NCI-H2227 (cell line): ENCODE measurements at regions not wholly inside any gene's neighbourhood (a gene's known extent, or its start where the extent isn't known, plus 50 kb on each side); places are given as distances from the start of the nearest gene placed in this dataset.

Experiments used
- DNase-seq: peaks from one replicate; lab custom pipeline; 2025; ENCODE audit not compliant: unreplicated experiment; lab: John Stamatoyannopoulos, UW

DNA sequence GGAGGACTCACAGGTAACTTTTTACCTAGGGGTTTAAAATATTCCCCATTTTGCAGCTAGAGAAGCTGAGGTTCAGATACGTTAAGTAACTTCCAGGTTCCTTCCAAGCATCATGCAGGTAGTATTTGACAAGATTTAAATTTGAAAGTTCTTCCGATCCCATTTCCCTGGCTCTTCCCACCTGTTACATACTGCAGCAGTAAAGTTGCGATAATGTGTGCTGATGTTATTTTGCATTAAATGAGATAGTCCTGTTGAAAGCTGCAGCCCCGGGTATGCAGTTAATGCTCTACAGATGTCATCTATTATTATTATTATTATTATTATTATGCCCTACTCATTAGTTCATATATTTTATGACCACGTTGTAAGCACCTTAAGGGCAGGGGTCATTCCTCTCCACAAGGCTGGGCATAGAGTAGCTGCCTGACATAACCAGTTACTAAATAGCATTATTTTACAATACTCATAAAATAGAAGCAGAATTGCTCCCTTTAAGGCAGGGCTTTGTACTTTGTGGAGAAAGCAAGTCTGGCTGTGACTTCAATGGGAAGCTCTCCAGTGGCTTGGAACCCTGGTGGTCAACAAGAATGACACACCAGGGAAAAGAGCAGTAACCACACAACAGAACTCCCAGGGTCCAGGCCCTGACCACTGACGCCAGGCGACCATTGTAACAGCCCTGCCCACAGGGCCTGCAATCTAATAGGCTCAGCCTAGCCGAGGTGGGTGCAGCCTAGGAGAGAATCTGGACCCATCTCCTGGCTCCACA lies 90.8 kb upstream of the CALM2 start:
- DNase-seq: no peak

DNA sequence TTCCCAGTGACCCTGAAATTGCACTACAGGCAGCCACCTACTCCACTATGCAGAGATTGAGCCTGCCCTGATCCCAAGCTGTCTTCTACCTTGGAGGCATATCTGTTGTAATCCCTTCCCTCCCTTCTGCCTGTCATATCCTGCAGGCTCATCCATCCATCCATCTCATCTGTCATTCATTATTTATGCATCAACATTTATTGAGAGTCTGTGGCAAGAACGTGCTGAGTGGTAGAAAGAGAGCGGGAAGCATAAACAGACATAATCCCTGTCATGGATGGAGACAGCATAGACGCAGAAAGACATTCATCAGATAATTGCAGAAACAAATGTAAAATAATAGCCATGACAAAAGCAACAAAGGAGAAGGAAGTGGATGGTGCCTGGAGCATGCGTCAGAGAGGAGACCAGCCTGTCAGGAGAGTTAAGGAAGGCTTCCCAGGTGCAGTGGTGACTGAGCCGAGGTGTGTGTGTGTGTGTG lies 89.5 kb upstream of the CALM2 start:
- DNase-seq: peak; percentile 52

DNA sequence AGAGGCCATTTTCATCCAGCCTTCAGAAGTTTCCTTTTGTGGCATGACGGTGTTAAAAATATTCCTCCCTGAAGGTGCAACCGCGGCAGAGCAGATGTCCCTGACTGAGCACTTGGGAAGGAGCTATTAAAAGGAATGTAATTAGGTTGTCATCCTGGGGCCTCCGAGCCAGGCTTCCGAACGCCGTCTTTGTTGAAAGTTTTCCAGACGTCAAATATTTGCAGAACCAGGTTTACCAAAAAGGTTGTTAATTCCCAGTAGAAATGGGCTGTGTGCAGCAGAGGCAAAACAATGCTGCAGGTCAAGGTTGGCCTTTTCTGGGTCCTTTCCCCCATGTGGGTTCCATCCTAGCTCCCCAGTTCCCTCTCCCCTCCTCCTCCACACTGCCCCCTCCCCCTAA lies 88.8 kb upstream of the CALM2 start:
- no peak for DNase-seq

DNA sequence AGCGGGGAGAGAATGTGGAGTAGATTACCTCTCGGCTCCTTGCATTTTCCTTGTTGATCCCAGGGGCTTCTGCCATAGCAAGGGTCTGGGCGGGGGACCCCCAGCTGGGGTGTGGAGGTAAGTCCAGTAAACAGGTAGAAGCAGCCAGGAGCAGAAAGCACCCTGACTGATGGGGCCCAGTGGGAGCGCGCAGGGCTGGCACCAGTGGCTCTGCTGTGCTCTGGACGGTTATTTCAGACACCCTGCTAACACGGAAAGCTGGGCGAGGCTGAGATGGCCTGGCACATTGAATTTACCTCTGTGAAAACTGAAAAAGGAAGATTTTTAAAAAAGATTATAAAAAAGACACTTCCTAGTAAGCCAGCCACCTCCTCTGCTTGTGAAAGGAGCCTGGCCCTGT lies 88.4 kb upstream of the CALM2 start:
- DNase-seq: no peak

DNA sequence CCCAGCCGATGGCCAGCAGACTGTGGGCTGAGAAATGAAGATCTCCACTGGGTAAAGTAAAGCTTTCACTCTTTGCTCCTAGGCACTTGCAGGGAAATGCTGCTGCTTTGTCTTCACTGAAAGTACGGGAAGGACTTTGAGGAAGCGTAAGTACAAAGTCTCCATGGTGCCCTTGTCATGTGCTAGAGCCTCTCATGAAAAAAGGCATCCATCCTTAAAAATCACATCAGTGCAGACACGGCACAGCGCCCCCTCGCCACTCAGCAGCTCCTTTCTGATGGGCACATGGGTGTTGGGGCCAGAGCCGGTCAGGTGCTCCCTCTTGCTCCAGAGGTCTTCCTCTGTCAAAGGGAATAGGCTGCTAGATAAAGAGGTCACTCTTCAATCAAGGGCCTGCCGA lies 87.8 kb upstream of the CALM2 start:
- DNase-seq: no peak

DNA sequence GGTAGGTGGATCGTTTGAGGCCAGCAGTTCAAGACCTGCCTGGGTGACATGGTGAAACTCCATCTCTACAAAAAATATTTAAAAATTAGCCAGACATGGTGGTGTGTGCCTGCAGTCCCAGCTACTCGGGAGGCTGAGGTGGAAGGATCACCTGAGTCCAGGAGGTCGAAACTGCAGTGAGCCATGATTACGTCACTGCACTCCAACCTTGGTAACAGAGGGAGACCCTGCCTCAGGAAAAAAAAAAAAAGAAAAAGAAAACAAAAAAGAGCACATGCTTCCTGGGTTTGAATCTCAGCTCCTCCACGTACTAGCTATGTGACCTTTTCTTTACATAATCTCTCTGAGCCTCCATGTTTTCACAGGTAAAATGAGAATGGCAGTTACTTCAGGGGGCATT lies 86.3 kb upstream of the CALM2 start:
- DNase-seq: no peak

DNA sequence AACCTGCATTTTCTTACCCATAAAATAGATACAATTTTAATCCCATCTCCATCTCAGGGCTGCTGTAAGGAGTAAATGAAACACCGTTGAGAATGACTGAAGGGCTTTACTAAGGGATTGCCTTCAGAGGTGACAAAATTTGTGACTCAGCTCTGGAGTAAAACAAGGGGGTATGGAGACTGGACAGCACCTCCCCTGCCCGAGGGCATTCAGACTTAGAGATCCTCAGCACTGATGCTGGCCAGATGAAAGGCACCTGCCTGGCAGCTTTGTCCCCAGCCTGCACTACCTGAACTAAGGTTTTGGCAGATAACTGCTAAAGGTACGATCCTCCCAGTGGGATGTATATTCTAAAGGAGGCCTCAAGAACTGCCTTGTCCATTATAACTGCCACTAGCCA lies 84.7 kb upstream of the CALM2 start:
- no peak for DNase-seq

DNA sequence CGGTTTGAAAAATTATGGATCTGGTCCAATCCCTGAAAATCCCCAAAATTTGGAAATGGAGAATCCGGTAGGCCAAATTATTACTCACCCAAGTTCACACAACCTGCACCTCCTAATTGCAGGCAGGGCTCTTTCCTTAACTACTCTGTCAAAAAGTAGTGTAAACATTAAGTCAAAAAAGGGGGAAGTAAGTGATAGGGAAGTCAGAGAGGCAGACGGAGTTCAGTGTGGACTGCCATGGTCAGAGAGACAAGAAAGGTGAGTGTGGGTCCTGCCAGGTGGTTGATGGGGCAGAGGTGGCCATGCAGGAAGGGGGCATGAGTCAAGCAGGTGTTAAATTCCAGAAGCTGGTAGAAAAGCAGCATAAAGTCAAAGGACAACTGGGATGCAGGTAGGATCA lies 83.5 kb upstream of the CALM2 start:
- no peak for DNase-seq

DNA sequence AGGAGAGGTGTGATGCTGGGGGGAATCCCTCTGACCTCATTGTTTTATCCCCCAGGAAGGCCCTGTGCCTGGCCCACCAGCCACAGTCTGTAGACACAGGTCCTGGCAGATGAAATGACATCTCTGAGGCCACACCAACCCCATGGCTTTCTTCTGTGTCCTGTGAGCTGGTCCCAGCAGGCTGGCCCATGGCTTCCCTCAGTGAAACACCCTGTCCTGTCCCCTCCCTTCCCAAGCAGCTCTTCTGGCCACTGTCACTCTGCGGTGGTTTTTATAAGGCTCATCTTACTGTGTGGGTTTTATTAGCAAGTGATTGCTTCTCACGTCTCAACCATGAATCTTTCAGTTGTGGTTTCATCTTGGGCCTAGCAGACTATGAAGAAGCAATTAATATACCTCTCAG lies 81.6 kb upstream of the CALM2 start:
- DNase-seq: no peak

DNA sequence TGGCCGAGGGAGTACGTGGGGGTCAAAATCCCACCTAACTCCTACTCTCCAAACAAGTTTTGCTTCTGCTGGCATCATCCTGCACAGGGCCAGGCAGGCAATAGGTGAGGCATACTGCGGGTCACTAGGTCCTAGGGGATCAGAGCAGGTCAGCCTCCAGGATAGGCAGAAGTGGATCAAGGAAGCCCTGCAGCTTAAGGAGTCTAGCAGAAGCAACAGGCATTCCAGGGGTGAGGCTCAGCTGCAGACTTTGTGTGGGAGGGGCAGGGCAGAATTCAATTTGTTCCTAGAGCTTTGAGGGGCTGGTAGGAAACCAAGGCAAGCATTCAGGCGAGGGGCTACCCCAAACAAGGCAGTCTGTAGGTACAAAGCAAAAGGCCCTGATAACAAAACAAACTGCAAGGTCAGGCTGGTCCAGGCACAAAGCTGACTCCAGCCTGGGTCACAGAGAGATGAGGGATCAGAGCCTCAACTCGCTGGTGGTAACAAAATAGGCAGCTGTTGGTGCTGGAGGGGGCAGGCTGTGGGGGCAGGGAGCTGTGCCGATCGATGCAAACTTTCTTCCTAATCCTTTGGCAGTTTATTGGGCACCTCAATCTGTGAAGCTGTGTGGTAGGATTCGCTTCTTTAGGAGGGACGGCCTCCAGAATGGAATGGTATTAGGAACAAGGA lies 80.2 kb upstream of the CALM2 start:
- no peak for DNase-seq

DNA sequence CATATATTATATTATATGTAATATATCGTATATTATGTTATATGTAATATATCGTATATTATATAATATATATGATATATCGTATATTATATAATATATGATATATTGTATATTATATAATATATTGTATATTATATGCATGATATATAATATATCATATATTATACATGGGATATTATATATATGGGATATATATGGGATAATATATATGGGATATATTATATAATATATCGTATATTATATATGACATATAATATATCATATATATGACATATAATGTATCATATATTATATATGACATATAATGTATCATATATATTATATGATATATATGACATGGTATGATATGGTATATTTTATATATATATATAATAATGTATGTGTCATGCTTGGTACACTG lies 79.5 kb upstream of the CALM2 start:
- no peak for DNase-seq

DNA sequence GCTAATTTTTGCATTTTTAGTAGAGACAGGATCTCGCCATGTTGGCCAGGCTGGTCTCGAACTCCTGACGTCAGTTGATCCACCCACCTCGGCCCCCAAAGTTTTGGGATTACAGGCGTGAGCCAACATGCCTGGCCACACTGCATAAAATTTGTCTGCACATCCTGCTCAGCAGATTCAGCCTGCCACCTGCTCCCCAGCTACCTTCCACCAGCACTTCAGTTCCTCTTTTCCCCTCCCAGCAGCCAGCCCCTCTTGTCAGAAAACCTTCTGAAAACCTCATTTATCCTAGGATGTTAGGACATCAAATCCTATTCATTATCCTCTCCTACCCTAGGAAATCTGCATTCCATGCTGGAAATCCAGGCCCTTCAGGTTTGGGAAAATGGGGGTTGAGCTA lies 78.2 kb upstream of the CALM2 start:
- DNase-seq: no peak

DNA sequence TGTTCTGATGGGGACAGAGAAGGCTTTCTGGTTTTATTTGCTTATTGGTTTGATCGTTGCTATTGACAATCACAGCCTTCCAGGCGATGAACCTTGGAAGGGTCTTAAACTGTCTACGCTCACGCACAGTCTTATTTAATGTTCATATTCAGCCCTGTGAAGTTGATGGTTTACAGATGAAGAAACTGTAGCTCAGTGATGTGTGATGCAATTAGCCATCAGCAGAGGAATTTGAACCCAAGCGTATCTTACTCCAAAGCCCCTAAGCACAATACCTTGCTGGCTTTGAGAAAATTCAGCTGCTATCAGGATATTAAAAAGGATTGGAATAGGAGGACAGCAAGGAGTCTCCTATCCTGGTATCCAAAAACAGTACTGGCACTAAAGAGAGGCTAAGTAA lies 77.1 kb upstream of the CALM2 start:
- DNase-seq: no peak

DNA sequence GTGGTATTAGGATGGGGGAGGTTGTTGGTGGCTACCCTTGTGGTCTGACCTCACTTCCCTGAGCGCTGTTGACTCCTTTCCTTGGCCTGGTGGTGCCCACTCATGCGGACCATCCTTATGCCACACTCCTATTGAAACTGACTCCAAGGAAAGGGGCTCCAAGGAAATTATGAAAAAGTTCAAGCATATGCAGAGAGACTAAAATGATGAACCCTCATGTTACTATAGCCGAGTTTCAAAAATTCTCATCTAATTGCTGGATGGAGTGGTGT lies 75.0 kb upstream of the CALM2 start:
- DNase-seq: no peak

DNA sequence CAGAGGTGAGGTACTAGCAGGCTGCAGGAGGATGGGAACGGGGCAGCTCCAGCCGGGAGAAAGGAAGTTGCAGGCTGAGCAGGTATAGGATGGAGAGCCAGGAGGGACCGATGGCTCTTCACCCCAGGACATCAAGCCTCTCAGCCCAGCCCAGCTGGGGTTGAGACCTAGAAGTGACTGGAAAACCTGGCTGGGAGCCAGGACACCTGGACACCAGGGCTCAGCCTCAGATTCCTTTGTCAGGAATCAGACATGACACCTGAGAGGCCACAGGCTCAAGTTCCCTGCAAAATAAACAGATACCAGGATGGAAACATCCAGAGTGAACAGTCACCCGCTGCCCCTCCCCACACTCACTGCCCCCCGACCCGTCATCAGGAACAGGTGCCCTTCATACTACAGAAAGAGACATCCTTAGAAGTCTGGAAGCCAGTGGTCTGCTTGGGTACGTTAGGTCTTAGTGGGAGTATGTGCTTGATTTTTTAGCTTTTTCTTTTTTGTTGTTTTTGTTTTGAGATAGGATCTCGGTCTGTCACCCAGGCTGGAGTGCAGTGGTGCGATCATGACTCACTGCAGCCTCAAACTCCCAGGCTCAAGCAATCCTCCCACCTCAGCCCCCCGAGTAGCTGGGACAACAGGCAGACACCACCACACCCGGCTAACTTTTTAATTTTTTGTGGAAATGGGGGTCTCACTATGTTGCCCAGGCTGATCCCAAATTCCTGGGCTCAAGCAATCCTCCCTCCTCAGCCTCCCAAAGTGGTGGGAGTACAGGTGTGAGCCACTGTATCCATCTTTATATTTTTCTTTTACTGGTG lies 74.5 kb upstream of the CALM2 start:
- DNase-seq: no peak

DNA sequence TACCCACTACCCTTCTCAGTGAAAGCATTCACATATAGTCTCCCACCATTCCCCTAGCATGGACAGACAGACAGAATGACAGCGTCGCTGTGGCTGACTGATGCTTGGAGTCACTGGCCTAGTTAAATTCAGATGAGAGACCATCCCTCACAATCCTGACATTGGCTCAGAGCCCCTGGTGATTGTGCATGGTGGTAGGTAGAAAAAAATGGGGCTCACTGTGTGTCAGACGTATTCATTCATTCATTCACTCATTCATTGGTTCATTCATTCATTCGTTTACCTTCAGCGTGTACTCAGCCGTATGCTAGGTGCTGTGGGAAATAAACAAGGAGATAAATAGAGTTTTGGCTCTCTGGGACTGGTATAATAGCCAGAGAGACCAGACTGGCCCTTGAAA lies 73.6 kb upstream of the CALM2 start:
- no peak for DNase-seq

DNA sequence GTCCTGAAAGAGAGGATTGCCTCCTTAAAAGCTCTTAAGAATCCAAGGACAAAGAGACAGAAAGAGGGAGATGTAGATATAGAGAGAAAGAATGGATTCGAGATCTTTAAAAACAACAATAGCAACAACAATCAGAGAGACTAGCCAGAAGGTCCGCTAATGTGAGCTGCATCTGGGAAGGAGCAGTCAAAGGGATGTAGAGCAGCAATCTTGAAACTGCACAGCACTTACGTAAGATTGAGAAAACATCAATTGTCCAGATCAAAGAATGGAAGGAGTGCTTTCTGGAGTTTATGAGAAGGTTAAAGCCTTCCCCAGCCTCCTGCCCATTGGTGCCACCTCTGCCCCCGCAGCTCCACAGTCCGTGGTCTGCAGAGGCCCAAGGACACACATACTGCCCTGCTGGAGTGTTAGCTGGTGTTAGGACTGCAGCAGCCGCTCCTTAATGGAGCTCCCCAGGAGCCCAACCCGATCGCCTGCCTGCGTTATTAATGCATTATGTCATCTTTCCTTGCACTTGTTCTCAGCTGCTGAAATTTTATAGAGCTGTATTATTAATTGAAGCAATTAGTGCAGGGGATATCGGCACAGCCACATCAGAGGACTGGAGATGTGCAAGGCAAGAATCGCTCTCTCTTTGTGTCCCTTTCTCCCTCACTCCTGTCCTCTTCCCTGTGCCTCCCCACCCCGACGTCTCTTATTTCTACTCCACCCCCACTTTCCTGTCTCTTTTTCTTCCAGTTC lies 73.0 kb upstream of the CALM2 start:
- peak; percentile 35 for DNase-seq

DNA sequence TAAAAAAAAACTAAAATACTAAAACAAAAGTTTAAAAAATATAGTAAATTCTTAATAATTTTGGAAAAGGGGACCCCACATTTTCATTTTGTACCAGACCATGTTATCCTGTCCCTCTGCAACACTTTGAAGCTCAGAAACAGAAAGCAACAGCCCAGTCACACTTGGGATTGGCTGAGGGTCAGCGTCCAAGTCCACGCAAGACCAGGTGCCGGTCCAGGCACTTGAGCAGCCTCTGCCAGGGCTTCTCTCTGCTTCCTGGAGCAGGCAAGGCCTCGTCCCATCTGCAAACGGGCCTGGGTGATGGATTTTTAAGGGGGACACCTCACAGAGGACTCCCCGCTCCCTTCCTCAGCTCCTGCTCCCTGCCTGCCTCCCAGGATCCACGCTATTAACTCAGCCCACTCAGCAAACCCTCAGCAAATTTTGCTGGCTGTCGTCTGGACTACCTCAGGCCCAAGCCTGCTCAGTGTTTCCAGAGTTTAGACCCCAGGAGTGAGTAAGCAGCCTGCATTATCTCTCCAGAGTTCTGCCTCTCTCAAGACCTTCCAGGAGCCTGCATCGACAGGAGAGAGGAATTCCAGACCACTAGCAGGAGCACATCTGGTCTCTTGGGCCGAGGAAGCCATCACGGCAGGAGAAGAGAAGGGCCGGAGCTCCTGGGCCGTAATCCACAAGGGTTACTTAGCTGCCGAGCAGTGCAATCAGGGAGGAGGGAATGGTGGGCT lies 67.4 kb upstream of the CALM2 start:
- DNase-seq: no peak

DNA sequence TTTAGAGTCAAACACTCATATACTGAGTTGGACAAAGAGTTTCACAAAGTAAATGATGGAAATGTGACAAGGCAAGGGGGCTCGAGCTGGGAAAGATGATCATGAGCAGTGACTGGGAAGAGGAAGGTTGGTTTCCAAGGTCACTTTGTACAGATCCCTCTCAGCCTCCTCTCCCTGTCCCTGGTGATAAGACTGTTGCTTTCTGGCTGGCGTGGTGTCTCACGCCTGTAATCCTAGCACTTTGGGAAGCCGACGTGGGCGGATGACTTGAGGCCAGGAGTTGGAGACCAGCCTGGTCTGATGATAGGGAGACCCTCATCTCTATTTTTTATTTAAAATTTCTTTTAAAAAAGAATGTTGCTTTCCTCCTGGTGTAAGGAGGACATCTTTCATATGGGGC lies 65.4 kb upstream of the CALM2 start:
- no peak for DNase-seq

DNA sequence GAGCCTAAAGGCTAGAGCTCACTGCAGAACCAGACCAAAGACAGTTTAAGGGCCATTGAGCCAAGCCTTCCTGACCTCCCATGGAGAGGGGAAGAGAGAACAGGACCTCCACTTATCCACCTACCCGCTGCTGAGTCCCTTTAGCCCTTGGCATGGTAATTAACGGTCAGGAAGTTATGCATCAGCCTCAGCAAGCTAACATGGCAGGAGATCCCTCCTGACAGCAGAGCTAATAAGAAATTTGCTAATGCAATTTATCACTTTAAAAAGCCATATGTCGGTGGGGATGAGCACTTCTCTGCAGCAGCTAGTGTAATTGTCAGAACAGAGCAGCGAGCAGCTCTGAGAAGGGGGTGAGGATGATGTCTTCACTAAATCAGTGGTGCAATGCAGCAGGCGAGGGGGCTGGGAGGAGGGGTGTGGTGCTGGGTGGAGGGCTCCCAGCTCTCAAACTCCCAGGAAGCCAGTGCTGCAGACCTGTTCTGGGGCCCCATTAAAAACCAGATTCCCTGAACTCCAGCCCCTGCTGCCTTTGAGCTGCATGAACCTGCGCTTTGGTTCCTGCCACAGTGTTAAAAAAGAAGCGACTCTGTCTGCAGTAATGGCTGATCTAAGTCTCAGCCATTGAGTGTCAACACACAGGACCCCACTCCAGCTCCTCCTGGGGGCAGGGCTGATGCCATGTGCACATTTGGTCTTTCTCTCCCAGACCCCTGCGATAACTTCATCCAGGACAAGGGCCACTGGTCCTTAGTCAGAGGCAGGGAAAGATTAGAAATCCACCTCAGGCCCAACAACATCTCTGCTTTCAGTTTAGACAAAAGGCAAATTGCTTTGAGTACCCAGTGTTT lies 63.0 kb upstream of the CALM2 start:
- peak; percentile 73 for DNase-seq
